Right kidney (tissue), 1 donor: ENCODE measurements at regions not wholly inside any gene's neighbourhood (a gene's known extent, or its start where the extent isn't known, plus 50 kb on each side); places are given as distances from the start of the nearest gene placed in this dataset.
"Not testable (repeated sequence)": the region's sequence is repeated elsewhere in the genome, so short reads cannot be mapped to it uniquely, and the experiment has no call there.

Experiments
- DNase-seq: peaks from one replicate; pipeline ENCODE4 v3.0.0-alpha.2; 2016

GRCh38 chr5:94102849-94103248, 361.4 kb upstream of the POU5F2 start:
- no peak for DNase-seq

- DNase-seq: not testable (repeated sequence)
Observed at GRCh38 chr5:94097384-94097783, 356.0 kb upstream of the POU5F2 start.

- DNase-seq: no peak
Observed at GRCh38 chr5:94094793-94095441, 353.5 kb upstream of the POU5F2 start.

- no peak for DNase-seq
Observed at GRCh38 chr5:94093300-94093699, 351.9 kb upstream of the POU5F2 start.

GRCh38 chr5:94086635-94087034, 345.2 kb upstream of the POU5F2 start:
- not testable (repeated sequence) for DNase-seq

- no peak for DNase-seq
Observed at GRCh38 chr5:94086194-94086593, 344.8 kb upstream of the POU5F2 start.

GRCh38 chr5:94082405-94082804, 341.0 kb upstream of the POU5F2 start:
- no peak for DNase-seq

- DNase-seq: no peak
Observed at GRCh38 chr5:94081088-94081487, 339.7 kb upstream of the POU5F2 start.

GRCh38 chr5:94080390-94080789, 339.0 kb upstream of the POU5F2 start:
- no peak for DNase-seq

- no peak for DNase-seq
Observed at GRCh38 chr5:94072116-94072515, 330.7 kb upstream of the POU5F2 start.

GRCh38 chr5:94066437-94067207, 325.2 kb upstream of the POU5F2 start:
- DNase-seq: no peak

GRCh38 chr5:94064025-94064424, 322.6 kb upstream of the POU5F2 start:
- DNase-seq: no peak

GRCh38 chr5:94057655-94058054, 316.3 kb upstream of the POU5F2 start:
- no peak for DNase-seq

GRCh38 chr5:94057217-94057616, 315.8 kb upstream of the POU5F2 start:
- no peak for DNase-seq

- DNase-seq: not testable (repeated sequence)
Observed at GRCh38 chr5:94049307-94049922, 308.0 kb upstream of the POU5F2 start.

GRCh38 chr5:94045839-94046782, 304.7 kb upstream of the POU5F2 start:
- DNase-seq: no peak

GRCh38 chr5:94043311-94043710, 301.9 kb upstream of the POU5F2 start:
- no peak for DNase-seq

GRCh38 chr5:94040591-94041148, 299.3 kb upstream of the POU5F2 start:
- no peak for DNase-seq

- no peak for DNase-seq
Observed at GRCh38 chr5:94039101-94039500, 297.7 kb upstream of the POU5F2 start.

GRCh38 chr5:94031631-94032030, 290.2 kb upstream of the POU5F2 start:
- no peak for DNase-seq

GRCh38 chr5:94028001-94028400, 286.6 kb upstream of the POU5F2 start:
- DNase-seq: no peak

- DNase-seq: no peak
Observed at GRCh38 chr5:94027145-94027544, 285.7 kb upstream of the POU5F2 start.
